ENCODE measurements at regions not wholly inside any gene's neighbourhood (a gene's known extent, or its start where the extent isn't known, plus 50 kb on each side); places are given as distances from the start of the nearest gene placed in this dataset.
"Not testable (repeated sequence)": the region's sequence is repeated elsewhere in the genome, so short reads cannot be mapped to it uniquely, and the experiment has no call there.

DNA sequence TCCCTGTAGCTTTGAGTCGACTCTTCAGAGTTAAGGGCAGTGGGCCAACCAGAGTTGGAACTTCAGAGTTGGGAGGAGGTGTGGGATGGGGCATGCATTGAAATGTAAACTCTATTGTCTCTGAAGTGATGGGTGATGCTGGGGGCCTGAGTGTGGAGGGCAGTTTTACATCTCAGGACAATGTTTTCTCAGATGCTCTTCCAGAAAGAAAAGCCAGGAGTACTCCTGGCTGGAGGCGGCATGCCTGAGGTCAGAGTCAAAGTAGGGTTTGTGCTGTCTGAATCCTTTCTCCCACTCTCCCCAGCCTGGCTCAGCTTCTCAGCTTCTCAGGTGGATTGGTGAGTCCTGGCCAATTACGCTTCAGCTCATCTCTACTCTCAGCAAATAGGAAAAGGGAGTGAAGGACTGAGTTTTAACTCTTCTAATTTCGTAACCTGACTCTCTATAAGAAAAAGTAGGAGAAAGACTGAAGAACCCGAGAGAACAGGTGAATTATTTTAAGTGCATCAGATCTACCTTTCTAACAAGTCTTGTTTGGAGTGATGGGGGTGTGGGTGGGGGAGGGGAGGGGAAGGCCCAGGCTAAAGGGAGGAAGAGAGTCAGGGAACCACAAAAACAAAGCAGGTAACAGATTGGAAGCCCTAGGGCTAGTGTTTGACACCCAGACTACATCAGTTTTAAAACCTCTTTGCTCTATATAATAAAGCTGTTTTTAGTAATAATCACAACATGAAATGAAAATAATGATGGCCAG is 107.5 kb upstream of the PELI1 start:
- DNase-seq (ENCODE audit: low read depth), result no peak

DNA sequence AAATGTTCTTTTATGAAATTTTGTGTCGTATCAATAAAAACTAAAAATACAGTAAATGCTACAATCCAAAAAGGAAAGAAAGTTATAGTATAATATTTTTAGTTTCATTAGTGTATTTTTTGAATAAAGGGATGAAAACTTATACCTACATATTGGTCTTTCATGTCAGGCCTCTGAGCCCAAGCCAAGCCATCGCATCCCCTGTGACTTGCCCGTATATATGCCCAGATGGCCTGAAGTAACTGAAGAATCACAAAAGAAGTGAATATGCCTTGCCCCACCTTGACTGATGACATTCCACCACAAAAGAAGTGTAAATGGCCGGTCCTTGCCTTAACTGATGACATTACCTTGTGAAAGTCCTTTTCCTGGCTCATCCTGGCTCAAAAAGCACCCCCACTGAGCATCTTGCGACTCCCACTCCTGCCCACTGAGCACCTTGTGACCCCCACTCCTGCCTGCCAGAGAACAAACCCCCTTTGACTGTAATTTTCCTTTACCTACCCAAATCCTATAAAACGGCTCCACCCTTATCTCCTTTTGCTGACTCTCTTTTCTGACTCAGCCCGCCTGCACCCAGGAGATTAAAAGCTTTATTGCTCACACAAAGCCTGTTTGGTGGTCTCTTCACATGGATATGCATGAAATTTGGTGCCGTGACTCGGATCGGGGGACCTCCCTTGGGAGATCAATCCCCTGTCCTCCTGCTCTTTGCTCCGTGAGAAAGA is 108.2 kb upstream of the PELI1 start:
- DNase-seq (ENCODE audit: low read depth), result not testable (repeated sequence)

DNA sequence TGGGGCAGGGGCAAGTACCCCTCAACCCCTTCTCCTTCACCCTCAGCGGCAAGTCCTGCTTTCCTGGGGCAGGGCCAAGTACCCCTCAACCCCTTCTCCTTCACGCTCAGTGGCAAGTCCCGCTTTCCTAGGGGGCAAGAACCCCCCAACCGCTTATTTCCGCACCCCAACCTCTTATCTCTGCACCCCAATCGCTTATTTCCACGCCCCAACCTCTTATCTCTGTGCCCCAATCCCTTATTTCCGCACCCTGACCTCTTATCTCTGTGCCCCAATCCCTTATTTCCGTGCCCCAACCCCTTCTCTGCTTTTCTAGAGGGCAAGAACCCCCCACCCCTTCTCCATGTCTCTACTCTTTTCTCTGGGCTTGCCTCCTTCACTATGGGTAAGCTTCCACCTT is 109.2 kb upstream of the PELI1 start:
- not testable (repeated sequence) for DNase-seq (ENCODE audit: low read depth)

- no peak for DNase-seq (ENCODE audit: low read depth)
Measured at GRCh38 chr2:64258566-64258965, 114.3 kb upstream of the PELI1 start.

GRCh38 chr2:64259312-64259711 is 115.1 kb upstream of the PELI1 start:
- DNase-seq (ENCODE audit: low read depth), result peak; percentile 48

GRCh38 chr2:64260093-64260803 is 116.0 kb upstream of the PELI1 start:
- DNase-seq (ENCODE audit: low read depth), result no peak

DNA sequence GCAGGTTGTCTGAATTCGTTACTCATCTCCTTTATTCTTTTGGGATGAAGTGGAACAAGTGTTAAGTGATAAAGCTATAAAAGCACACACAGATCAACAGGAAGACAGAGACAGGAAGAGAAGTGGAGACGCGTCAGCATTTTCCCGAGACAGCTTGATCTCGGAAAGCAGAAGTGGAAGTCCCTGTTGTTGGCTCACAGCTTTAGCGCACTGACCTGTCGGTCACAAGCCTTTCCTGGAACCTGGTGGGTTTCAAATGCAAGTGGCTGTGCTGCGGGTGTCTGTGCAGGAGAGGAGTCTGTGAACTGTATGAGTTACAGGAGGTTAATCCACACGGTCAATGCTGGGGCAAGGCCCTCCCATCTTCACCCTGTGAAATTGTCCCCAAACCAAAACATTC is 116.6 kb upstream of the PELI1 start:
- no peak for DNase-seq (ENCODE audit: low read depth)

DNA sequence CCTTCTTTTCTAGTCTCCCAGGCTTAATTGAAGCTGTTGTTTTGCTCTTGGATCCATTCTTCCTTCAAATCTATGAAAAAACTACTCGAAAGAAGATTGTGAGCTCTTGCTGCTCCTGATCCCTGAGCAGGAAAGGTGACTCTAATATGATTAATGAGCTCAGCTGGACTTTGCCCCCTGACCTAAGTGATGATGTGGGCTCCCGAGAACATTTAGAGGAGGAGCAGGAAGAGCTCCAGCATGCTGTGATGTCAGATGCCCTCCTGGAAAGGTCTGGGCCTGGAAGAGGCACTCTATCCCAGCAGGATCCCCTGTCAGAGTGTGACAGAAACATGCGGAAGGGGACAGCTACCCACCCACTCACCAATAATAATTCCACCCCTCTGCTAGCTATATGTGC is 117.9 kb upstream of the PELI1 start:
- DNase-seq (ENCODE audit: low read depth), result no peak

- no peak for DNase-seq (ENCODE audit: low read depth)
Measured at GRCh38 chr2:64262816-64263215, 118.6 kb upstream of the PELI1 start.

- DNase-seq (ENCODE audit: low read depth), result peak; percentile 87
Measured at GRCh38 chr2:64263315-64263714, 119.1 kb upstream of the PELI1 start.

DNA sequence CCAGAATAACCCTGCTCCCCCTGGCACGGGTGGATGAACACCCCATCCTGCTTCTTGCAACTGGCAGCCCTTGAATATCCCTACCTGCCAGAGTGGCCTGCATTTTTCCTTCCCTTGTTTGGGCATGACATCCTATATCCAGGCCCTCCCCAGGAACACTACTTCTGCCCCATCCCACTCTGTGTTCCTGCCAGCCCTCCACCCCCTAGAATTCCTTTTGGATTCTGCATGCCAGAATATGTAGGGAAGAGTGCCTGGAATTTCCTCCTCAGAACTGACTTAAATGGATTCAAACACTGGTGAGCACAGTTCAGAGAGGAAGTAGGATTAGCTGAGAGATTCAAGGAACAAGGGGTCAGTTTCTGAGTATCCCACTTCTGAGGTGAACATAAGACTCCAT is 123.5 kb upstream of the PELI1 start:
- DNase-seq (ENCODE audit: low read depth), result no peak

GRCh38 chr2:64268330-64269048 is 124.3 kb upstream of the PELI1 start:
- no peak for DNase-seq (ENCODE audit: low read depth)

- peak; percentile 97 for DNase-seq (ENCODE audit: low read depth)
Measured at GRCh38 chr2:64273524-64274398, 129.5 kb upstream of the PELI1 start.

GRCh38 chr2:64274399-64275173 is 130.4 kb upstream of the PELI1 start:
- no peak for DNase-seq (ENCODE audit: low read depth)

DNA sequence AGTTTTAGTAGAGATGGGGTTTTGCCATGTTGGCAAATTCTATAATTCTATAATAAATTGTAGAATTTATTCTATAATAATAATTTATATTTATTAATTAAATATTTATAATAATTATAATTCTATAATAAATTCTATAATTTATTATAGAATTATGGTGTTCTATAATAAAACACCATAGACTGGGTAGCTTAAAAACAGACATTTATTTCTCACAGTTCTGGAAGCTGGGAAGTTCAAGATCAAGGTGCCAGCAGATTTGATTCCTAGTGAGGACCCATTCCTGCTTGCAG is 130.9 kb upstream of the PELI1 start:
- DNase-seq (ENCODE audit: low read depth), result no peak

DNA sequence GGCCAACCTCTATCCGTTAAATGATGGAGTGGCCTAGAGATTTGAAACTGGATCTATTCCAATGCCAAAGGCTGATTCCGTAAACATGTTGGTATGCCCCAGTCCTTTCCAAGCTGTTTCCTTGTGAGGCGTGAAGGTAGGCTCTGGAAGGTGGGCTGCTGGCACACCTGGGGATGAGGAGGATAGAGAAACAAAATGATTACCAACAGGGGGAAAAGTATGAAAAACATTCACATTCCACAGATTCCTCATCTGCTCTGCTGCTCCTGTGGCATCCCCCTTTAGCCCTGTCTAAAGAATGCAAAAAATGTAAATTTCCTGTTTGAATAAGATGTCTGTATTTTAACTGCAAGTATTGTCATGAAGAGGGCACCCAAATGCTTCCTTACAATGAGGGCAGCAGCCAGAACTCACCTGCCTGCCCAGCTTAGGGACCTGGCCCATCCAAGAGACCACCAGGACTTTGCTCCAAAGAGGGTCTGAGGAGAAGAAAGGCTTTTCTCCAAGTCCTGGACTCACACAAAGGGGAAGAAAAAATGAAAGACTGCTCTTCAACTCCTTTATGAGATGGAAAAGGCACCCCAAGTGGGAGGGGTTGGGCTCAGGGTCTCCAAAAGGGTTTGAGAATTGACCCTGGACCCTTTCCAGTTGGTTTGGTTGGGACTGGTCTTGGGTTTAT is 132.3 kb upstream of the PELI1 start:
- peak; percentile 47 for DNase-seq (ENCODE audit: low read depth)

- DNase-seq (ENCODE audit: low read depth), result peak; percentile 55
Measured at GRCh38 chr2:64277101-64277849, 133.1 kb upstream of the PELI1 start.

GRCh38 chr2:64280812-64281211 is 136.6 kb upstream of the PELI1 start:
- not testable (repeated sequence) for DNase-seq (ENCODE audit: low read depth)

GRCh38 chr2:64283006-64283570 is 138.9 kb upstream of the PELI1 start:
- no peak for DNase-seq (ENCODE audit: low read depth)

Data from RPMI7951 (cell line).